AG08396 (cell line): ENCODE measurements at regions not wholly inside any gene's neighbourhood (a gene's known extent, or its start where the extent isn't known, plus 50 kb on each side); places are given as distances from the start of the nearest gene placed in this dataset.

ENCODE experiments used
- DNase-seq: peaks from one replicate; pipeline ENCODE4 v3.0.0; 2012; ENCODE audit warnings: low spot score, mixed read lengths

DNA sequence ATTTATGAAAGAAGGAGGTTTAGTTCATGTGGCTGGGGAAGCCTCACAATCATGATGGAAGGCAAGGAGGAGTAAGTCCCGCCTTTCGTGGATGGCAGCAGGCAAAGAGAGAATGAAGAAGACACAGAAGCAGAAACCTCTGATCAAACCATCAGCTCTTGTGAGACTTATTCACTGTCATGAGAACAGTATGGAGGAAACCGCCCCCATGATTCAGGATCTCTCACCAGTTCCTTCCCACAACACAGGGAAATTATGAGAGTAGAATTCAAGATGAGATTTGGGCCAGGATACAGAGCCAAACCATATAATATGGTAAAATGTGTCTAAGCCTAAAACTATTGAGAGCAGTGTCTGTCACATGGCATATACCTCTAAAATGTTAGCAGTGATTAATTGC, 503.8 kb upstream of the CCDC179 start:
- DNase-seq: no peak

DNA sequence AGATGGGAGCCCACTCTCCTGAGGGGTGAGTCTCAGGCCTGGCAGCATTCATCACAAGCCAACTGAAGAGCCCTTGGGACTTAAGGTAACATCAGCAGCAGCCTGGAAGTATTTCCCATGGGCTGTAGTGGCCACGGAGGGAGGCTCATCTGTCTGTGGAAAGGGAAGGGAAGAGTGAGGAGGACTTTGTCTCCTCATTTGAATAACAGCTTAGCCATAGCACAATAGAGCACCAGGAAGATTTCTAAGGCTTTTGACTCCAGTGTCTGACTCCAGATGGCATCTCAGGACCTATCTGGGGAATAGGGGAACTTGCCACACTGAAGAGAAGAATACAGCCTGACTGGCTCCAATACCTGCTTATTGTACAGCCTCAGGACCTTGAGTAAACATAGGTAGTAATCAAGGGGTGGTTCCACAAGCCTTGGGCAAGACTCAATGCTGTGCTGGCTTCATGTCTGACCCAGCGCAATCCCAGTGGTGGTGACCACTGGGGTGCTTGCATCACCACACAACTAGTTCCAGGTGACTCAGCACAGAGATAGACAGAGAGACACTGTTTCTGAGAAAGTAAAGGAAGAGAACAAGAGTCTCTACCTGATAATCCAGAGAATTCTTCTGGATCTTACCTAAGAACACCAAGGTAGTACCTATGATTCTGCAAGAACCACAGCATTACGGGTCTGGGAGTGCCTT, 510.5 kb upstream of the CCDC179 start:
- DNase-seq: no peak

DNA sequence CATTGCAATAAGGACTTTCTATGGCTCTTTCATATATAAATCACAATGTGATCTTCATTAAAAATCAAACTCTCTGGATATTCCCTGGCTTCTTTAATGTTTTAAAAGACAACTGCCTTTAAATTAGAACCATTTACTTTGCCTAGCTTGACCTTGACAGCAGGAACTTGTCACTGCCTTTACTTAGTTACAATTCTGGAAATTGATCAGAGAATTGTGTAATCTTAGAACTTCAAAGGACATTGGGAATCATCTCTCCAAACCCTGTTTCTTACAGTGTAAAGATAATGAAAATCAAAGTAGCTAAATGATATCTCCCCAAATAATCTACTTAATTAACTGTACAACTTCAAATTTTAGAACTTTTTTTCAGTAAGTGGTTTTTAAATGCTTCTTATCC, 517.6 kb upstream of the CCDC179 start:
- DNase-seq: no peak

DNA sequence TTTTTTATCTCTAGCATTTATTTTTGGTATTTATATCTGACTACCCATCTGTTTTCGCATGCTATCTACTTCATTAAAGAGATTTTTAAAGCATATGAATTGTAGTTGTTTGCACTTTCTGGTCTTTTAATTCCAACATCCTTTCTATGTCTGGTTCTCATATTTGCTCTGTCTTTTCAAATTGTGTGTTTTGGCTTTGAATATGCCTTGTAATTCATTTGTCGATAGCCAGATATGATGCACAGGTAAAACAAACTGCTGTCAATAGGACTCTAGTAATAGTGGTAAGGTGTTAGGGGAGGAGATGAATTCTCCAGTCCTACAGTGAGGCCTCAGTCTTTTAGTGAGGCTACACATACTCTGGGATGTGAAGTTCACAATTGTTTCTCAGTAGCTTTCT, 530.8 kb upstream of the CCDC179 start:
- no peak for DNase-seq

DNA sequence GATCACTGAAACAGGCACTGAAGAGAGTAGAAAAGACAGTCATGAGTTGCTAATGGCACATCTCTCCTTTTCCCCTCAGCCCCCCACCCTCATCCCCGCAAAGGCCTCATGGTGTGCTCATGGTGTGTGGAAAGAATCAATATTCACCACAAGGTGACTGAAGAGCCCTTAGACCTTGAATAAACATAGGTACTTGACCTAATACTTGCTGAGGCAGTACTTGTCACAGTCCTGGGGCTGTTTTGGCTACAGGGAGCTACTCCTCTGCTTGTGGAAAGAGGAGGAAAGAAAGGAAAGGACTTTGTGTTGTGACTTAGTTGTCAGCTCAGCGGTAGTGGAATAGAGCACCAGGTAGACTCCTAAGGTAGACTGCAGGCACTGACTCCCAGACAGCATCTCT, 537.8 kb upstream of the CCDC179 start:
- no peak for DNase-seq

DNA sequence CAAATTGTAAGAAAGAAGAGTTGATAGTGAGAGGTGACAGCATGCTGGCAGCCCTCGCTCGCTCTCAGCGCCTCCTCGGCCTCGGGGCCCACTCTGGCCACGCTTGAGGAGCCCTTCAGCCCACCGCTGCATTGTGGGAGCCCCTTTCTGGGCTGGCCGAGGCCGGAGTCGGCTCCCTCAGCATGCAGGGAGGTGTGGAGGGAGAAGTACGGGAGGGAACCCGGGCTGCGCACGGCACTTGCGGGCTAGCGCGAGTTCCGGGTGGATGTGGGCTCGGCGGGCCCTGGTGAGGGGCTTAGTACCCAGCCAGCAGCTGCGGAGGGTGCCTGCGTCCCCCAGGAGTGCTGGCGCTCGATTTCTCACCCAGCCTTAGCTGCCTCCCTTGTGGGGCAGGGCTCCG, 539.7 kb upstream of the CCDC179 start:
- no peak for DNase-seq

DNA sequence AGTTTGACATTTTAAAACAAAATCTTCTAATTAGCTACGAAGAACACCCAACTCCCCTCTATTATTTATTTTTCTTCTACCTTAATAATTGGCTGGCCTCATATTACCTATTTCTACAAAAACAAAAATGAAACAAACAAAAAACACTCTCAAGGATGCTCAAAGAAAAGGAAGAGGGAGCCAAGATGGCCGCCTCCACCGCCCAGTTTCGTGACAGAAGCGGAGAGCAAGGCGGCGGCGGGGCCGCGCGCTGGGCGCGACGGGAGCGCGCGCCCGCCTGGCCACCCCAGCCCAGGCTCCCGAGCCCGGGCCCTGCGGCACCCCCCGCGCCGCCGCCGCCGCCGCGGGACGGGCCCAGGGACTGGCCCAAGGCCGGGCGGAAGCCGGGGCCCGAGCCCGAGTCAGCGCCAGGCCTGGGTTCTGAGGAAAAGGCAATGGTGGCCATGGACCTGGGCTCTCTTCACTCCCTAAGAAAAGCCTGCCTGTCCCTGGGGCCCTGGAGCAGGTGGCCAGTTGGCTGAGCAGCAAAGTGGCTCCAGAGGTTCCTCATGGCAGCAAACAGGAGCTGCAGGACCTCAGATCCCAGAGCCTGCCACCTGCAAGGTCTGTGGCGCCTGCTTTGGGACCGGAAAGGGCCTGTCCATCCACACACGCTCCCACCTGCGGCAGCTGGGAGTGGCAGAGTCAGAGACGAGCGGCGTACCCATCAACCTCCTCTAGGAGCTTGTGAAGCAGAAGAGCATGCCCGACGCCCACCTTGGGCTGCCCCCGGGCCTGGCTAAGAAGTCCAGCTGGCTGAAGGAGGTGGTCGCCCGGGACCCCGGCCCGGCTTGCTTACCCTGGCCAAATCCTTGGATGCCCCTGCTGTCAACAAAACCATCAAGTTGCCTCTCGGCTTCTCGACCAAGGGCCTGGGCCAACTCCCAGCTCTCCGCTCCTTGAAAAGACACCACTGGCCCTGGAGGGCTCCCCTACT, 543.2 kb upstream of the CCDC179 start:
- no peak for DNase-seq

DNA sequence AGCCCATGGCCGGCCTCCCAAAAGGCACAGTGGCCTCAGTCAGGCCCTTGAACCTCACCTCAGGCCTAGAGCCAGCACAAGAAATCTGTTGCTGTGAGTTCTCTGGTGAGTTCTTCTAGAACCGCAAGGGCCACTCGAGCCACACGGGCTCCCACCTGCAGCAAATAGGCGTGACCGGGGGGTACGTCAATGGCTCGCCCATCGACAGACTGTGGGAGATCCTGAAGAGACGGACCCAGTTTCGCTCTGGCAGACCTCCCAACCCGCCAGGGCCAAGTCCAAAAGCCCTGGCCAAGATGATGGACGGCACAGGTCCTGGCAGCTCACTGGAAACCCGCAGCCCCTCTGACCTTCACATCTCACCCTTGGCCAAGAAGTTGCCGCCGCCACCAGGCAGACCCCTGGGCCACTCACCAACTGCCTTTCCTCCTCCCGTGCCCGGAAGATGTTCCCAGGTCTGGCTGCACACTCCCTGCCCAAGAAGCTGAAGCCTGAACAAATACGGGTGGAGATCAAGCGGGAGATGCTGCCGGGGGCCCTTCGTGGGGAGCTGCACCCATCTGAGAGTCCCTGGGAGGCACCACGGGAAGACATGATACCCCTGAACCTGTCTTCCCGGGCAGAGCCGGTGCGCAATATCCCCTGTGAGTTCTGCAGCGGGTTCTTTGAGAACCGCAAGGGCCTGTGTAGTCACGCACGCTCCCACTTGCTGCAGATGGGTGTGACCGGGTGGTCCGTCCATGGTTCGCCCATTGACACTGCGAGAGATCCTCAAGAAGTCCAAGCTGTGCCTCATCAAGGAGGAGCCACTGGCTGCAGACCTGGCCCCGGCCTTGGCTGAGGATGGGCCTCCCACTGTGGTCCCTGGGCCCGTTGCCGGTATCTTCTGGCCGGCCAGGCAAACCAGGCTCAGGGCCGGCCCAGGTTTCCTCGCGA, 544.2 kb upstream of the CCDC179 start:
- no peak for DNase-seq

DNA sequence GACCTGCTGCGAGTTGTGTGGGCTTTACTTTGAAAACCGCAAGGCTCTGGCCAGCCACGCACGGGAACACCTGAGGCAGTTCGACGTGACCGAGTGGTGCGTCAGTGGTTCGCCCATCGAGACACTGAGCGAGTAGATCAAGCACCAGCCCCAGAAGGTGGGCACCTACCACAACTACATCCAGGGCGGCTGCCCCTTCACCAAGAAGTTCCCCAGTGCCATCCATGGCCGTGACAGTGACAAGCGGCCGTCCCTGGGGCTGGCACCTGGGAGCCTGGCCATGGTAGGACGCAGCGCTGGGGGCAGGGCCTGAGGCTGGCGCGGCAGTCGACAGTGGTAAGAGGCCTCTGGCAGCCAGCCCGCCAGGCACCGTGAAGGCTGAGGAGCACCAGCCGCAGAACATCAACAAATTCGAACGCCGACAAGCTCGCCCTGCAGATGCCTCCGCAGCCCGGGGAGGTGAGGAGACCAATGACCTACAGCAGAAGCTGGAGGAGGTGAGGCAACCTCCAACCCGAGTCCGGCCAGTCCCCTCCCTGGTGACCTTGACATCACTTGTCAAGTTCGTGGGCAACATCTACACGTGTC, 545.2 kb upstream of the CCDC179 start:
- DNase-seq: no peak

DNA sequence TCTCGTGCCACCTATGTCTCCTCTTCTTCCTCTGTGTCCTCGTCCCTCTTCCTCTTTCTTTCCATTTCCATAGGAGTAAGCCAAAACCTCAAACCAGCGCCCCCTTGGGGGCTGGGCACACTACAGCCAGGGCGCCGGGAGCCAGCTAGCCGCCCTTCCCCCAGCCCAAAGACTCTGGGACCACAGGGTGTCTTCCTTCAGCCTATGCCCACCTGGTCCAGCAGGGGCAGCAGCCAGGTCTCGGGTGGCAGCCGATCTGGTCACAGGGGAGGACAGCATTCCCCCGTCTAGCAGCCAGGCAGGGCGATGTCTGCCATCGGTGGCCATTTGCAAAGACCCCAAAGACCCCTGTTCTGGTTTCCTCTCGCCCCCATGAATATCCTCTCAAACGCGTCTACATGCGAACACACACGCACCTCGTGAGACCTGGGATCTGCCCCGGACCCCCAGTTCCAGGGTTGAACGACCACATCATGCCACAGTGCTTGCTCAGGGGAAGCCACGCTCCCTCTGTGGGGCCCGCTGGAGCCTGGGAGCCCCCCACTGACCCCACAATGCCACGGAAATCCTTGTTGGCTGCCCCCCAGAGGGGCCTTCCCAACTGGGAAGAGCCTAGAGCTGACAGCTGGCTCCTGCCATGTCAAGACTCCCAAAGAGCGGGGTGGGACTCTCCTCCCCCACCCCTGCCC, 546.0 kb upstream of the CCDC179 start:
- DNase-seq: no peak

DNA sequence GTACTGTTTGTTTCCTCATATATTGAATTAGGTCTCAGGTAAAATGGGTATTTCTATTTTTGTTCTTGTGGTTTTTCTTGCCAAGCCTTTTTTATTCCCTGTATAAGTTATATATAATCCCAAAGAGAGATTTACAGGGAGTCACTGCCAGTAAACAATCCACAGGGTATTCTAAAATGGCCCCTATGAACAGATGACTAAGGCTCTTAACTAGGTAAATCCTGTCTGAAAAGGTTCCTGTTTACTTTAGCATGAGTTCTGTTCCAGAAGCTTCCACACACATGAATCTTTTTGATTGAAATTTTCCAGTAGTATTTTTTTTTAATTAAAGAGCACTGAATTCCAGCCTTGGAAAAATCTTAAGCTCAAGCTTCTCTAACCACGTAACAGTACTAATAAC, 552.8 kb upstream of the CCDC179 start:
- no peak for DNase-seq

DNA sequence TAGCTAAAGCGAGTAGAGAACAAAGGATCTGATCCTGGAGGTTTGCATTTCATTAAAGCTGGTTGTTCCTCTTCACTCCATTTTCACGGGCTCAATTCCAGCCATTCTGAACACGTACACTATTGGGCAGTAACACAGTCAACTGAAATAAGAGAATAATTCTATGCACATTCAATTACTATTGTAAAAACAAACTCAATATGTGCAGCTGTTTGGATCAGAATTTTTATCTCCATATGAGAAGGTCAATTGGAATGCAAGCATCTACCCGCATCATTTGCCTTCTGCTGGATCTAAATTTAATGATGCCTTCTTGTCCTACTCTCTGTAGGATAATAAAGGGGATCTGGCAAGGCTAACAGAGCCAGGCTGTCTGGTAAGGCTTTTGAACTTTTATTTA, 562.8 kb upstream of the CCDC179 start:
- no peak for DNase-seq

DNA sequence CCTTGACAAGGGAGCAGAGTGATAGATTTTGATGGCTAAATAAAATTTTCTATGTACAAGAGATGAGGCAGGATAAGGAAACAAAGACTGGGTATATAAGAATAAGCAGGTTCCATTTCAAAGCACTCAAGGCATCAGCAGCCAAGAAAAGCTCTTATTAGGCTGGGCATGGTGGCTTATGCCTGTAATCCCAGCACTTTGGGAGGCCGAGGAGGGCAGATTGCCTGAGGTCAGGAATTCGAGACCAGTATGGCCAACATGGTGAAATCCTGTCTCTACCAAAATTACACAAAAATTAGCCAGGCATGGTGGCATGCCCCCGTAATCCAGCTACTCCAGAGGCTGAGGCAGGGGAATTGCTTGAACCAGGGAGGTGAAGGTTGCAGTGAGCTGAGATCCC, 563.4 kb upstream of the CCDC179 start:
- no peak for DNase-seq

DNA sequence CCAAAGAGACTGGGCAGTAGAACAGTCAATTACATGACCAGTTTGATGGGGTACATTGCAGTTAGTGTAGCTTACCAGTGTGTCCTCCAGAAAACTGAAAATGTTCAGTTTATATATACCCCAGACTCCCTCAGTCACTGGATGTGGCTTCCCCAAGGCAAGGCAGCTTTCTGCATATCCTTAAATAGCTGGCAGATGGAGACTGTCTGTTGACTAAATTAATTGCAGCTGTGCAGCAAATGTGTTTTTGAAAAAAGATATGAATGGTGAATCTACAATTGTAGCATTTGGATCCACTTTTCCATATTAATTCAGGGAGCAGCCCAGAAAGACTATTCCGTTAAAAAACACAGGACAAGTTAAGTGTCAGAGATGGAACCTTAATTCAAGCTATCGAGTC, 565.1 kb upstream of the CCDC179 start:
- no peak for DNase-seq

DNA sequence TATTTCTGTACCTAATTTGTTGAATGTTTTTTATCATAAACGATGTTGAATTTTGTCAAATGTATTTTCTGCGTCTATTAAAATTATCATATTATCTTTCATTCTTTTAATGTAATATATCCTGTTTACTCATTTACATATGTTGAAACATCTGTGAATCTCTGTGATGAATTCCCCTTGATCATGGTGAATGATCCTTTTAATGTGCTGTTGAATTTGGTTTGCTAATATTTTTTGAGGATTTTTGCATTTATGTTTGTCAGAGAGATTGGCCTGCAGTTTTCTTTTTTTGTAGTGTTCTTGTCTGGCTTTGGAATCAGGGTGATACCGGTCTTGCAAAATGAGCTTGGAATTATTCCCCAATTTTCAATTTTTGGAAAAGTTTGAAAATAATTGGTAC, 569.3 kb upstream of the CCDC179 start:
- no peak for DNase-seq

DNA sequence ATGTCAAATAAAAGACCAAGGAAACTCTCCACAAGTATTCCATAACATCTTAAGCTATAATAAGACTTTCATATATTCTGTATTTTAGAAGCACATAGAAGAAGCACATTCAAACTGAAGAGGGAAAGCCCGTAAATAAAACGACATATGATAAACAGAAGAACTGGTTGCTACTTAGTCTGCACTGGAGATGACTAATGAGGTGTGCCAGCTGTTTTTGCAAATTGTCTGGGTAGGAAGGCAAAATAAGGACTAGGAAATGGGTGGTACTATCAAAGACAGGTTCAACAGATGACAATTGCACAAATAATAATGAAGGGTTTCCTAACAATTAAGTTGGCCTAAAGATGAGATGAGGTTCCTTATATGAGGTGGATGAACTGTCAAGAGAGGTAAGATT, 593.2 kb upstream of the CCDC179 start:
- DNase-seq: no peak

DNA sequence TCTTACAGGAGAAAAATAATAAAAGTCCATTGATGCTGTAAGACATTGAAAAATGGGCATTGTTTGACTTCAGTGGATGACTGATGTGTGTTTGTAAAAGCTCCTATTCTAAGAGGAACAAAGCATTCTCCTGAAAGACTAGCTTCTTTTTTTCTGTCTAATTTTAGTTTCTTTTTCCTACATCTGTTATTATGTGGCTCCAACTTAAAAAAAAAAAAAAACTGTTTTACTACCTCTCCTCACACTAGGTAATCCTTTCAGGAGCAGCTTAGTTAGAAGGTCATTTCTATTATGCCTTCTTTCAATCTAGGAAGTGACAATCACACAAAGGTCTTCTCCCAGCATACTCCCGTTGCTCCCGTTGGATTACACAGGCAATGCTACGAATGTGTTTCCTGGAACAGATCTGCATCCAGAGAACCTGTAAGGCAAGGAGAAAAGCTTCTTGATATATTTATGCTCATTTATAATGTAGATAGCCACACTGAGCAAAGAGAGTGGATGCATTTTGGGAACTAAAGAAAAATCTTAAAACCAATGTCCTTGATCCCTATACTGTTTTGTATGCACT, 595.1 kb upstream of the CCDC179 start:
- no peak for DNase-seq

DNA sequence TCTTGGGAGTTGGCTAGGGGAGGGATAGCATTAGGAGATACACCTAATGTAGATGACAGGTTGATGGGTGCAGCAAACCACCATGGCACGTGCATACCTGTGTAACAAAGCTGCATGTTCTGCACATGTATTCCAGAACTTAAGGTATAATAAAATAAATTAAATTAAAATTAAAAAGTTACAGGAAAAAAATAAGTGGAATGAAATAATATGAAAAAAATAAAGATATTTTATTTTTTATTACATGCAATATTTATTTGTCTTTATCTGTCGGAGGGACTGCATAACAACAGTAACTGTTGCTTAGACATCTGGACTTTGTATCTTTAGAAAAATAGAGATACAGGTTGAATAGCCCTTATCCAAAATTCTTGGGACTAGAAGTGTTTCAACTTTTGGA, 597.4 kb upstream of the CCDC179 start:
- no peak for DNase-seq

DNA sequence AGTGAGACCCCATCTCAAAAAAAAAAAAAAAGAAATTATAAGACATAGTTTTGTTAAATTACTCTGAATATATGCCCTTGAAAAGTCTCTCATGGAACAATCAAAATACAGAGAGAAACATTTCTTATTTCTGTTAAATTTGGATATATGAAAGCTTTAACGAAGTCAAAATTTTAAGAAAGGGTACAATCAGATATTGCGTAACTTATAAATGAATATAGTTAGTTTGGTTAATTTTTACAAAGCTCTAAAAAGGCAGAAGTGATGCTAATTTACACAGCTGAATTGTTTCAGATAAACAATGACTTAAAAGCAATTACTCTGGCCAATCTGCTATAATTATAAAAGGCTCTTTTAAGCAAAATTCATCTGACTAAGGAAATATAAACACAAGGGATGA, 611.6 kb upstream of the CCDC179 start:
- DNase-seq: no peak

DNA sequence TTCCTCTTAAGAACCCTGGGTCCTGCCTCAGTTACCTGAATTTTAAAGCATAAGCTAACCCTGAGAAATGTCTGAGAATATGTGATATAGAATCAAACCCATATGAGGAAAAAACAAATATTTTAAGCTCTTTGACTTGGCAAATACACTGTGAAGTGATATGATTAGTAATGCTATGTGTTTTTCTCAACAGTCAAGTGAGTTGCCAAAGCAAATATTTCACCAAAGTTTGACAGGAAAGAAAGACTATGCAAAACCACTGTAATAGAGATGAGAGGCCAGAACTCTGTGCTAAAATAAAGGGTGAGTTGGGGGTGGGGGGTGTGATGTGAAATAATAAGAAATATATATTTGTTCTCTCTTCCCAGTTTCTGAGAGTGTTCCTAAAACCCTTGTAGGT, 613.5 kb upstream of the CCDC179 start:
- no peak for DNase-seq

DNA sequence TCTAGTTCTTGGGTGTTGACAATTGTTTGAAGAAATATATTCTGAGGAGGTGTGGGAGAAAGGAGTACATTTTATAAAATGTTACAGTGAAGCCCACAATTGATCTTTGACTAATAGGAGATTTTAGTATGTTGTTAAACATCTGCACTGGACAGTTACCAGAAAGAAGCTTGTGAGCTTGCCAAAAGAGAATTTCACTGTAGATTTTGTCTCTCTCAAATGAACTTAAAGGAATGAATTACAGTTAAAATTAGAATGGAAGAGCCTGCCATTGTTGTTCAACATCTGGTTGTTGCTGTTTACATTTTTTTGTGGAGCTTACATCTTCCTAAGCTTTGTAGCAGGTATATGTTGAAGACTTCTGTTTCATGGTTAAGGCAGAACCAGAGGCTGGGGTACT, 620.5 kb upstream of the CCDC179 start:
- DNase-seq: no peak
